ENCODE measurements at regions not wholly inside any gene's neighbourhood (a gene's known extent, or its start where the extent isn't known, plus 50 kb on each side); places are given as distances from the start of the nearest gene placed in this dataset.

DNA sequence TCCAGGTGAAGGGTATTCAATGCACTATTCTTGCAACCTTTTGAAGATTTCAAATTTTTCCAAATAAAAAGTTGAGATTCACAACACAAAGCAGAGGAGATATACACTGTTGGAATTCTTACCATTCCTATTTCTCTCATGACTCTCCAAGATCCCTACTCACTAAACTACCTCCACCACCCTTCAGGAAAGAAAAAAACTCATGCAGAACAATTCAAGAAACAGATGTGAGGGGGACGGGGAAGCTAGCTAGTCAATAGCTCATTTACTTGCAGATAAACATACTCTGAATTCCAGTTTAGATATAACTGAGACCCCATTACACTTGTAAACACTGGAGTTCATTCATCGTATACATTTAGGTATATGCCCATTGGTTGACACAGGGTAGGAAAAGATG lies 90.0 kb upstream of the SERP2 start:
- TF ChIP-seq CTCF (IDR thresholded peaks at IDR 0.05) = no peak
- Histone ChIP-seq H3K27me3 (no peaks in the 10 kb centered on the region), H3K27ac (no peak overlapping the region), H3K9me3 (no peaks in the 10 kb centered on the region), H3K4me1 (peaks cover 0 to 6% (median 3%) of the 10 kb centered on the region in 9 donors), H3K4me3 (no peak overlapping the region), H3K36me3 (no peaks in the 10 kb centered on the region)
- intact Hi-C loops (cut with DNase I) = no loop called here
- WGBS, 2 donors = 47 to 59% methylated on average over 2 of the region's 2 CpGs
- no peak for DNase-seq
- no peak for ATAC-seq

DNA sequence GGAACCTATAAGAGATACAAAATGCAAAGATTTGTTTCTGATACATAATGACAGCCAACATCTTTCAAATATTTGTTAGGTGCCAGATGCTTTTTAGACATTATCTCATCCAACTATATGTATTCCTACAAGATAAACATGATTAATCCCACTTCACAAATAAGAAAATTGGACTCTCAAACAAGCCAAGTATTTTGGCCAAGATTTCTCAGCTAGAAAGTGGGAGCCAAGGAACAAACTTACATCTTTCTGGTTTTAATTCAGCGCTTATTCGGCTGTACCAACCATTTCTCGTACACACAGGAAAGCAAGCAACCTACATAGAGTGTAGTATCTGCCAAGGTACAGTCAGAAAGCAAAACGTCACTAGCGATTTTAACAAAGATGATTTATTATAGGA lies 85.7 kb upstream of the SERP2 start:
- intact Hi-C loops (cut with DNase I) = no loop called here
- DNase-seq (no peak), ATAC-seq (no peak)
- no peaks in the 10 kb centered on the region for H3K9me3 ChIP-seq
- H3K4me3 ChIP-seq = no peak overlapping the region
- TF ChIP-seq CTCF (IDR thresholded peaks at IDR 0.05) = no peak
- H3K36me3 ChIP-seq = no peaks in the 10 kb centered on the region
- 78 to 83% methylated on average over 5 of the region's 5 CpGs for WGBS, 2 donors
- H3K27ac ChIP-seq = no peak overlapping the region
- H3K27me3 ChIP-seq = no peaks in the 10 kb centered on the region
- peaks cover 0 to 12% (median 5%) of the 10 kb centered on the region in 9 donors for H3K4me1 ChIP-seq

DNA sequence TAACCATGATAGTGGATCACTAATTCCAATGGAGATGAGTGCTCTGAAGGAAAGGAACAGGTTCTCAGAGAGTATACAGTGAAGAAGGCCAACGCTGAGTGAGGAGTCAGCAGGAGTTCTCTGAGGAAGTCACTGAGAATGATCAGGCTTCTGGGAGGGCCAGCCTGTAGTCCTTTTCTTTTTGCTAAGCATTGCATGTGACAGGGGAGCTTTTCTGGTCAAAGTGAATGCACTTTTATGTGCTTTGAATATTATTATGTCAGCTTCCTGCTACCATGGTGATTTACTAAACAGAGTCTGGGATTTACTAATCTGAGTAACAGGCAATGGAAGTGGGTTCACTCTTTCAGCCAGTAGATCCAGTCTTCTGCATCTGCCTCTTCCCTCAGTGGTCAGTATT lies 81.1 kb upstream of the SERP2 start:
- no peaks in the 10 kb centered on the region for H3K27me3 ChIP-seq
- H3K36me3 ChIP-seq = no peaks in the 10 kb centered on the region
- DNase-seq = peak in 1 of 2 donors; percentile 38
- no peaks in the 10 kb centered on the region for H3K9me3 ChIP-seq
- peak overlapping the region in 5 of 10 donors; percentile 2 to 59 (median 24) for H3K27ac ChIP-seq
- intact Hi-C loops (cut with DNase I) = loop anchor here in 1 of 10 donors (10.0 kb wide), 1 partner anchor 238 kb away; no protein-coding TSS in a partner anchor
- no peak overlapping the region for H3K4me3 ChIP-seq
- no peak for TF ChIP-seq CTCF (IDR thresholded peaks at IDR 0.05)
- H3K4me1 ChIP-seq = peaks cover 0 to 37% (median 29%) of the 10 kb centered on the region in 9 donors
- ATAC-seq = peak in 6 of 8 donors; percentile 43 to 85 (median 68)
- WGBS, 2 donors = 64 to 67% methylated on average over 1 of the region's 1 CpG

- DNase-seq = no peak
- H3K27me3 ChIP-seq = no peaks in the 10 kb centered on the region
- 77 to 82% methylated on average over 5 of the region's 5 CpGs for WGBS, 2 donors
- H3K27ac ChIP-seq = peak overlapping the region in 6 of 10 donors; percentile 12 to 59 (median 36)
- intact Hi-C loops (cut with DNase I) = loop anchor here in 1 of 10 donors (10.0 kb wide), 1 partner anchor 239 kb away; no protein-coding TSS in a partner anchor
- ATAC-seq = no peak
- H3K9me3 ChIP-seq = no peaks in the 10 kb centered on the region
- TF ChIP-seq CTCF (IDR thresholded peaks at IDR 0.05) = no peak
- H3K36me3 ChIP-seq = no peaks in the 10 kb centered on the region
- peaks cover 0 to 38% (median 29%) of the 10 kb centered on the region in 9 donors for H3K4me1 ChIP-seq
- H3K4me3 ChIP-seq = no peak overlapping the region
Observed at GRCh38 chr13:44293374-44293773, 80.2 kb upstream of the SERP2 start.
